Neural cell (in vitro differentiated cells): ENCODE measurements at regions not wholly inside any gene's neighbourhood (a gene's known extent, or its start where the extent isn't known, plus 50 kb on each side); places are given as distances from the start of the nearest gene placed in this dataset.

Experiments
- H2AFZ ChIP-seq: fragments of 200-600, 300-800 bp; sonication (generic), shearing (Covaris generic); 2 replicates; pipeline ENCODE4 v1.6.0; 2014; ENCODE audit warnings: low read depth, mild to moderate bottlenecking, antibody characterized with exemption, low read length, moderate library complexity
- H3F3A ChIP-seq: fragments of 200-600 bp; shearing (Covaris generic); 2 replicates; pipeline ENCODE4 v1.6.1; 2016; ENCODE audit warnings: mild to moderate bottlenecking, moderate library complexity, mixed read lengths, antibody characterized with exemption, low read length; ENCODE audit not compliant: insufficient read depth, poor library complexity, severe bottlenecking
- H3K27ac ChIP-seq: fragments of 200-600, 300-800 bp; sonication (generic), shearing (Covaris generic); 2 replicates; pipeline ENCODE4 v1.5.1; 2014; ENCODE audit warnings: mild to moderate bottlenecking, low read length, moderate library complexity
- H3K27me3 ChIP-seq: fragments of 300-800, 200-600 bp; sonication (generic), shearing (Covaris generic); 2 replicates; pipeline ENCODE4 v1.6.0; 2014; ENCODE audit warnings: mild to moderate bottlenecking, low read depth, low read length, moderate library complexity; ENCODE audit not compliant: insufficient read depth
- H3K36me3 ChIP-seq: fragments of 300-800, 200-600 bp; sonication (generic), shearing (Covaris generic); 2 replicates; pipeline ENCODE4 v1.5.1; 2014; ENCODE audit warnings: mild to moderate bottlenecking, antibody characterized with exemption, low read length, moderate library complexity; ENCODE audit not compliant: insufficient read depth
- H3K4me2 ChIP-seq: fragments of 300-800, 200-600 bp; sonication (generic), shearing (Covaris generic); 2 replicates; pipeline ENCODE4 v1.6.0; 2014; ENCODE audit warnings: mild to moderate bottlenecking, low read length
- H3K4me3 ChIP-seq: fragments of 300-800, 200-600 bp; sonication (generic), shearing (Covaris generic); 2 replicates; pipeline ENCODE4 v1.5.1; 2014; ENCODE audit warnings: mild to moderate bottlenecking, low read length, moderate library complexity
- H3K79me2 ChIP-seq: fragments of 200-600 bp; shearing (Covaris generic); replicated peaks from 2 replicates; pipeline ENCODE4 v1.6.0; 2014; ENCODE audit warnings: mild to moderate bottlenecking, low read length, moderate library complexity; ENCODE audit not compliant: insufficient read depth
- H3K9ac ChIP-seq: fragments of 300-800, 200-600 bp; sonication (generic), shearing (Covaris generic); 2 replicates; pipeline ENCODE4 v1.6.1; 2016; ENCODE audit warnings: mild to moderate bottlenecking, low read length, mixed read lengths
- H3K9me2 ChIP-seq: fragments of 200-600 bp; shearing (Covaris generic); 2 replicates; pipeline ENCODE4 v1.6.1; 2016; ENCODE audit warnings: mild to moderate bottlenecking, low read length, mixed read lengths; ENCODE audit not compliant: insufficient read depth
- H3K9me3 ChIP-seq: fragments of 200-600, 300-800 bp; sonication (generic), shearing (Covaris generic); 2 replicates; pipeline ENCODE4 v1.6.1; 2016; ENCODE audit warnings: mild to moderate bottlenecking, mixed run types, low read length, moderate library complexity, mixed read lengths
- H4K20me1 ChIP-seq: fragments of 200-600 bp; shearing (Covaris generic); 2 replicates; pipeline ENCODE4 v1.6.1; 2016; ENCODE audit warnings: mild to moderate bottlenecking, mixed run types; ENCODE audit not compliant: insufficient read depth
- EP300 ChIP-seq: fragments of 450-650 bp; conservative IDR thresholded peaks from 2 replicates; pipeline ENCODE4 v1.6.1; 2014; ENCODE audit warnings: antibody characterized with exemption, mild to moderate bottlenecking, moderate library complexity; ENCODE audit not compliant: poor library complexity, severe bottlenecking
- EZH2 ChIP-seq: fragments of 200-600, 300-800 bp; shearing (Covaris generic), sonication (generic); IDR thresholded peaks from 2 replicates; pipeline ENCODE4 v1.6.1; 2014; ENCODE audit warnings: antibody characterized with exemption, low read length, borderline replicate concordance, mild to moderate bottlenecking; ENCODE audit not compliant: insufficient read depth, poor library complexity, severe bottlenecking
- MXI1 ChIP-seq: fragments of 450-650 bp; conservative IDR thresholded peaks from 2 replicates; pipeline ENCODE4 v1.6.1; 2014; ENCODE audit warnings: antibody characterized with exemption, mild to moderate bottlenecking; ENCODE audit not compliant: poor library complexity, severe bottlenecking
- POLR2AphosphoS5 ChIP-seq: IDR thresholded peaks from 2 replicates; pipeline ENCODE4 v1.6.1; 2012
- RAD21 ChIP-seq: fragments of 450-650 bp; conservative IDR thresholded peaks from 2 replicates; pipeline ENCODE4 v1.6.1; 2014; ENCODE audit warnings: antibody characterized with exemption, mild to moderate bottlenecking, moderate library complexity
- SMC3 ChIP-seq: fragments of 450-650 bp; conservative IDR thresholded peaks from 2 replicates; pipeline ENCODE4 v1.6.1; 2014; ENCODE audit warnings: antibody characterized with exemption, mild to moderate bottlenecking, moderate library complexity; ENCODE audit not compliant: poor library complexity
- TAF1 ChIP-seq: IDR thresholded peaks from 2 replicates; pipeline ENCODE4 v1.6.1; 2012; ENCODE audit warnings: low read depth
- TF ChIP-seq, protein P1 (sequence below): fragments of 450-650 bp; IDR thresholded peaks from 2 replicates; pipeline ENCODE4 v1.5.1; 2014; ENCODE audit warnings: antibody characterized with exemption, mild to moderate bottlenecking, moderate library complexity; ENCODE audit not compliant: poor library complexity, severe bottlenecking
- TF ChIP-seq, protein P2 (sequence below): IDR thresholded peaks from 2 replicates; pipeline ENCODE4 v1.6.1; 2012; ENCODE audit warnings: borderline replicate concordance

DNA sequence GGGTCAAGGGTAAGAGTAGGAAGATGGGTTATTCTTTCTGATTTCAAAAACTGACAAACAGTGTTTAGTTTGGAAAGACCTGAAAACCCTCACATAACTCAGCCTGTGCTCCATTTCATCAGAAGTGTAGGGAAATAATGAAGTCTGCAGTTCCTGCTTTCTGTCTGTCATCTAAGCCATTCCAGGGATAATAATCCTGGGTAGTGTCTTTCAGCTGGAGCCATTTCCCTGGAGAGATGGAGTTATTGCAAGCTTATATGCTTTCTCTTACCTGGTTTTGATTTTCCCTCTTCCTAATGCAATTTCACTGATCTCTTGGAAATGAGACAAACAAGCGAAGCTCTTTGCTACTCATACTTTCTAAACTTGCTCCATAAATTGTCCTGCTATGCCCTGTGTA, 824.8 kb upstream of the LCORL start:
- no peaks in the 10 kb centered on the region for H3K27me3 ChIP-seq
- no peak overlapping the region for H3K9ac ChIP-seq
- TF ChIP-seq POLR2AphosphoS5, result no peak
- TF ChIP-seq TAF1, result no peak
- no peak for TF ChIP-seq RAD21
- no peak for TF ChIP-seq SMC3
- TF ChIP-seq, protein P1, sequence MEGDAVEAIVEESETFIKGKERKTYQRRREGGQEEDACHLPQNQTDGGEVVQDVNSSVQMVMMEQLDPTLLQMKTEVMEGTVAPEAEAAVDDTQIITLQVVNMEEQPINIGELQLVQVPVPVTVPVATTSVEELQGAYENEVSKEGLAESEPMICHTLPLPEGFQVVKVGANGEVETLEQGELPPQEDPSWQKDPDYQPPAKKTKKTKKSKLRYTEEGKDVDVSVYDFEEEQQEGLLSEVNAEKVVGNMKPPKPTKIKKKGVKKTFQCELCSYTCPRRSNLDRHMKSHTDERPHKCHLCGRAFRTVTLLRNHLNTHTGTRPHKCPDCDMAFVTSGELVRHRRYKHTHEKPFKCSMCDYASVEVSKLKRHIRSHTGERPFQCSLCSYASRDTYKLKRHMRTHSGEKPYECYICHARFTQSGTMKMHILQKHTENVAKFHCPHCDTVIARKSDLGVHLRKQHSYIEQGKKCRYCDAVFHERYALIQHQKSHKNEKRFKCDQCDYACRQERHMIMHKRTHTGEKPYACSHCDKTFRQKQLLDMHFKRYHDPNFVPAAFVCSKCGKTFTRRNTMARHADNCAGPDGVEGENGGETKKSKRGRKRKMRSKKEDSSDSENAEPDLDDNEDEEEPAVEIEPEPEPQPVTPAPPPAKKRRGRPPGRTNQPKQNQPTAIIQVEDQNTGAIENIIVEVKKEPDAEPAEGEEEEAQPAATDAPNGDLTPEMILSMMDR, result no peak
- no peak for TF ChIP-seq EZH2
- TF ChIP-seq, protein P2, sequence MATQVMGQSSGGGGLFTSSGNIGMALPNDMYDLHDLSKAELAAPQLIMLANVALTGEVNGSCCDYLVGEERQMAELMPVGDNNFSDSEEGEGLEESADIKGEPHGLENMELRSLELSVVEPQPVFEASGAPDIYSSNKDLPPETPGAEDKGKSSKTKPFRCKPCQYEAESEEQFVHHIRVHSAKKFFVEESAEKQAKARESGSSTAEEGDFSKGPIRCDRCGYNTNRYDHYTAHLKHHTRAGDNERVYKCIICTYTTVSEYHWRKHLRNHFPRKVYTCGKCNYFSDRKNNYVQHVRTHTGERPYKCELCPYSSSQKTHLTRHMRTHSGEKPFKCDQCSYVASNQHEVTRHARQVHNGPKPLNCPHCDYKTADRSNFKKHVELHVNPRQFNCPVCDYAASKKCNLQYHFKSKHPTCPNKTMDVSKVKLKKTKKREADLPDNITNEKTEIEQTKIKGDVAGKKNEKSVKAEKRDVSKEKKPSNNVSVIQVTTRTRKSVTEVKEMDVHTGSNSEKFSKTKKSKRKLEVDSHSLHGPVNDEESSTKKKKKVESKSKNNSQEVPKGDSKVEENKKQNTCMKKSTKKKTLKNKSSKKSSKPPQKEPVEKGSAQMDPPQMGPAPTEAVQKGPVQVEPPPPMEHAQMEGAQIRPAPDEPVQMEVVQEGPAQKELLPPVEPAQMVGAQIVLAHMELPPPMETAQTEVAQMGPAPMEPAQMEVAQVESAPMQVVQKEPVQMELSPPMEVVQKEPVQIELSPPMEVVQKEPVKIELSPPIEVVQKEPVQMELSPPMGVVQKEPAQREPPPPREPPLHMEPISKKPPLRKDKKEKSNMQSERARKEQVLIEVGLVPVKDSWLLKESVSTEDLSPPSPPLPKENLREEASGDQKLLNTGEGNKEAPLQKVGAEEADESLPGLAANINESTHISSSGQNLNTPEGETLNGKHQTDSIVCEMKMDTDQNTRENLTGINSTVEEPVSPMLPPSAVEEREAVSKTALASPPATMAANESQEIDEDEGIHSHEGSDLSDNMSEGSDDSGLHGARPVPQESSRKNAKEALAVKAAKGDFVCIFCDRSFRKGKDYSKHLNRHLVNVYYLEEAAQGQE, result no peak
- no peaks in the 10 kb centered on the region for H3K79me2 ChIP-seq
- H3K36me3 ChIP-seq, result no peaks in the 10 kb centered on the region
- no peaks in the 10 kb centered on the region for H3F3A ChIP-seq
- no peak overlapping the region for H3K4me3 ChIP-seq
- no peaks in the 10 kb centered on the region for H4K20me1 ChIP-seq
- no peak overlapping the region for H3K27ac ChIP-seq
- H3K9me2 ChIP-seq, result no peaks in the 10 kb centered on the region
- H3K4me2 ChIP-seq, result no peak overlapping the region
- no peaks in the 10 kb centered on the region for H3K9me3 ChIP-seq
- H2AFZ ChIP-seq, result no peak overlapping the region

- H3K79me2 ChIP-seq, result no peaks in the 10 kb centered on the region
- H3K9me3 ChIP-seq, result no peaks in the 10 kb centered on the region
- TF ChIP-seq EP300 (no peak), SMC3 (no peak), RAD21 (no peak), POLR2AphosphoS5 (no peak), TAF1 (no peak), MXI1 (no peak), EZH2 (no peak)
- TF ChIP-seq, protein P2, result no peak
- TF ChIP-seq, protein P1, result no peak
- H3K36me3 ChIP-seq, result no peaks in the 10 kb centered on the region
- no peak overlapping the region for H3K9ac ChIP-seq
- H3K27ac ChIP-seq, result no peak overlapping the region
- no peak overlapping the region for H2AFZ ChIP-seq
- H3F3A ChIP-seq, result no peaks in the 10 kb centered on the region
- no peaks in the 10 kb centered on the region for H4K20me1 ChIP-seq
- no peak overlapping the region for H3K4me2 ChIP-seq
- H3K27me3 ChIP-seq, result no peaks in the 10 kb centered on the region
- no peak overlapping the region for H3K4me3 ChIP-seq
- H3K9me2 ChIP-seq, result no peaks in the 10 kb centered on the region
These were observed 823.2 kb upstream of the LCORL start for GRCh38 chr4:18844726-18845125.
